22Rv1 (cell line): ENCODE measurements at regions not wholly inside any gene's neighbourhood (a gene's known extent, or its start where the extent isn't known, plus 50 kb on each side); places are given as distances from the start of the nearest gene placed in this dataset.

Experiments
- H3K27ac ChIP-seq: fragments of 450-650 bp; 2 replicates; pipeline ENCODE4 v1.5.1; 2017
- ZFX ChIP-seq: fragments of 450-650 bp; IDR thresholded peaks from 2 replicates; pipeline ENCODE4 v1.6.1; 2017; ENCODE audit warnings: antibody characterized with exemption, borderline replicate concordance
- TF ChIP-seq, protein P1 (sequence below): fragments of 450-650 bp; IDR thresholded peaks from 2 replicates; pipeline ENCODE4 v1.5.1; 2017; ENCODE audit warnings: mild to moderate bottlenecking

- H3K27ac ChIP-seq: no peak overlapping the region
- no peak for TF ChIP-seq ZFX
- TF ChIP-seq, protein P1, sequence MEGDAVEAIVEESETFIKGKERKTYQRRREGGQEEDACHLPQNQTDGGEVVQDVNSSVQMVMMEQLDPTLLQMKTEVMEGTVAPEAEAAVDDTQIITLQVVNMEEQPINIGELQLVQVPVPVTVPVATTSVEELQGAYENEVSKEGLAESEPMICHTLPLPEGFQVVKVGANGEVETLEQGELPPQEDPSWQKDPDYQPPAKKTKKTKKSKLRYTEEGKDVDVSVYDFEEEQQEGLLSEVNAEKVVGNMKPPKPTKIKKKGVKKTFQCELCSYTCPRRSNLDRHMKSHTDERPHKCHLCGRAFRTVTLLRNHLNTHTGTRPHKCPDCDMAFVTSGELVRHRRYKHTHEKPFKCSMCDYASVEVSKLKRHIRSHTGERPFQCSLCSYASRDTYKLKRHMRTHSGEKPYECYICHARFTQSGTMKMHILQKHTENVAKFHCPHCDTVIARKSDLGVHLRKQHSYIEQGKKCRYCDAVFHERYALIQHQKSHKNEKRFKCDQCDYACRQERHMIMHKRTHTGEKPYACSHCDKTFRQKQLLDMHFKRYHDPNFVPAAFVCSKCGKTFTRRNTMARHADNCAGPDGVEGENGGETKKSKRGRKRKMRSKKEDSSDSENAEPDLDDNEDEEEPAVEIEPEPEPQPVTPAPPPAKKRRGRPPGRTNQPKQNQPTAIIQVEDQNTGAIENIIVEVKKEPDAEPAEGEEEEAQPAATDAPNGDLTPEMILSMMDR: no peak
Observed at GRCh38 chr12:118870551-118870950, 110.8 kb upstream of the SRRM4 start.

- H3K27ac ChIP-seq: peak overlapping the region; percentile 44
- TF ChIP-seq ZFX: no peak
- TF ChIP-seq, protein P1: no peak
Observed at GRCh38 chr12:118874698-118875548, 106.4 kb upstream of the SRRM4 start.

DNA sequence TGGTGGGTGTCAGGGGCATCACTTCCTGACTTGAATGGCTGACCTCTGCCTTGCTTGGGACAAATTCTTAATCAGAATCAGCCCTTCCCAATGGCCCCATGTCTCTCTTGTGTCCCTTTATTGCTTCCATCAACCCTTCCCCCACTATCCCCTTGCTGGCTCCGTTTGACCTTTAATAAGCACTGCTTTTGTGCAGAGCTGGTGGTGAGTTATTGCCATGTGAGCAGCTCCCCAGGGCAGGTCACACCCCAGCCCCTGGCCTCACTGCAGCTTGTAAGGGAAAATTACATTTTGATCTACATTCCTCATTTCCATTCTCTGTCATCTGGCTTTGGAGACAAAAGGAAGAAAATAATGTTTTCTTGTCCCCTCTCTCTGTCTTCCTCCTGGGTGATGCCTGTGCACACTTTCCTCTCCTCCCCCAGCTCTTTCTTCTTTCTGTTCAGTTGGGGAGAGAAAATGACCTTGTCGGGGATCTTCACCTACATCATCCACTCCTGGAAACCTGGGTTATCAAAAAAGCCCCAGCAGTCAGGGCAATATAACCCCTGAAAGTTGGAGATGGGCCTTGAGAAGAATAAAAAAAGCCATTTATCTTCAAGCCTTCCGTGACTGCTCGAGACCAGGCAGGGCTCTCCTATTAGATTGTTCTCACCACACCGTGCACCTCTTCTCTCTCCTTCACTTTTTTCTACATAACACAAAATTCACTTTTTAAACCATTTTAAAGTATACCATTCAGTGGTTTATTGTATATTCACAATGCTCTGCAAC, 100.4 kb upstream of the SRRM4 start:
- TF ChIP-seq, protein P1: no peak
- no peak for TF ChIP-seq ZFX
- H3K27ac ChIP-seq: no peak overlapping the region

- no peak overlapping the region for H3K27ac ChIP-seq
- TF ChIP-seq, protein P1: no peak
- no peak for TF ChIP-seq ZFX
Observed at GRCh38 chr12:118884226-118884625, 97.1 kb upstream of the SRRM4 start.

GRCh38 chr12:118900993-118901392, 80.3 kb upstream of the SRRM4 start:
- no peak for TF ChIP-seq ZFX
- TF ChIP-seq, protein P1: no peak
- no peak overlapping the region for H3K27ac ChIP-seq

- TF ChIP-seq ZFX: no peak
- TF ChIP-seq, protein P1: no peak
- H3K27ac ChIP-seq: no peak overlapping the region
Observed at GRCh38 chr12:118908811-118909210, 72.5 kb upstream of the SRRM4 start.
